Endothelial cell of umbilical vein (primary cell): ENCODE measurements at regions not wholly inside any gene's neighbourhood (a gene's known extent, or its start where the extent isn't known, plus 50 kb on each side); places are given as distances from the start of the nearest gene placed in this dataset.

Experiments used
- BruUV-seq: library from RNA; stranded (reverse); fragments of 400-500 nt; replicated peaks from 2 replicates; lab custom pipeline; 2021; lab: Mats Ljungman, UMichigan
- CTCF ChIA-PET: fragments of 300-600, 350-600 bp; sonication (Branson Sonifier 250); formaldehyde crosslinking; loops from one replicate; lab custom pipeline; 2021; ENCODE audit warnings: antibody characterized with exemption, inconsistent platforms; lab: Charles Lee
- POLR2A ChIA-PET: fragments of 300-600, 350-600 bp; sonication (Branson Sonifier 250); formaldehyde crosslinking; loops from one replicate; lab custom pipeline; 2021; ENCODE audit warnings: antibody characterized with exemption, inconsistent platforms; lab: Charles Lee
- DNase-seq: peaks from one replicate; pipeline ENCODE4 v3.0.0-alpha.2; 2011; ENCODE audit warnings: low read depth, low spot score
- FAIRE-seq: peaks from 2 replicates; lab custom pipeline; 2011; peaks lifted over from hg19 to GRCh38; lab: Jason Lieb, UNC
- H2AFZ ChIP-seq: 2 replicates; pipeline ENCODE4 v1.6.0; 2012; ENCODE audit warnings: low read depth, low read length, control low read depth, inconsistent platforms
- H3K27ac ChIP-seq: 2 replicates; pipeline ENCODE4 v1.5.1; 2011; ENCODE audit warnings: low read depth, mild to moderate bottlenecking, control low read depth, low read length, moderate library complexity; ENCODE audit not compliant: insufficient read depth
- H3K27me3 ChIP-seq, 2 experiments: 2 replicates each; pipeline versions ENCODE4 v1.6.0 to v1.6.1; 2011; ENCODE audit warnings: low read length in 2 of 2, mixed read lengths in 1 of 2; ENCODE audit not compliant: control insufficient read depth in 2 of 2, insufficient read depth in 2 of 2
- H3K36me3 ChIP-seq, 2 experiments: 2 replicates in 1 of 2; 3 replicates in 1 of 2; pipeline ENCODE4 v1.5.1; 2011; ENCODE audit warnings: low read length in 2 of 2, mild to moderate bottlenecking in 1 of 2, moderate library complexity in 1 of 2; ENCODE audit not compliant: control insufficient read depth in 2 of 2, insufficient read depth in 2 of 2; ENCODE audit errors: extremely low read depth in 1 of 2
- H3K4me1 ChIP-seq: 3 replicates; pipeline ENCODE4 v1.5.1; 2011; ENCODE audit warnings: mild to moderate bottlenecking, low read length; ENCODE audit not compliant: control insufficient read depth, insufficient read depth; ENCODE audit errors: extremely low read depth
- H3K4me2 ChIP-seq: 2 replicates; pipeline ENCODE4 v1.6.1; 2011; ENCODE audit warnings: low read length, control low read depth, mixed read lengths; ENCODE audit not compliant: insufficient read depth
- H3K4me3 ChIP-seq, 3 experiments: fragments of 200-600 bp in 1 of 3; sonication (generic), shearing (Covaris generic) in 1 of 3; replicated peaks in 1 of 3; 2 replicates each; pipeline ENCODE4 v1.5.1; 2011 to 2016; ENCODE audit warnings: control low read depth in 3 of 3, low read length in 3 of 3, mild to moderate bottlenecking in 2 of 3, inconsistent platforms in 1 of 3, low read depth in 1 of 3, moderate library complexity in 1 of 3; ENCODE audit not compliant: insufficient read depth in 1 of 3
- H3K79me2 ChIP-seq: 2 replicates; pipeline ENCODE4 v1.6.0; 2012; ENCODE audit warnings: low read length, inconsistent platforms; ENCODE audit not compliant: control insufficient read depth, insufficient read depth
- H3K9ac ChIP-seq: replicated peaks from 2 replicates; pipeline ENCODE3; 2011; ENCODE audit warnings: low read length, control low read depth; ENCODE audit not compliant: insufficient read depth; ENCODE audit errors: extremely low read depth
- H3K9me1 ChIP-seq: replicated peaks from 3 replicates; pipeline ENCODE4 v1.6.0; 2011; ENCODE audit warnings: mild to moderate bottlenecking, low read length; ENCODE audit not compliant: control insufficient read depth, insufficient read depth; ENCODE audit errors: extremely low read depth
- H3K9me3 ChIP-seq: replicated peaks from 2 replicates; pipeline ENCODE4 v1.5.1; 2012; ENCODE audit warnings: low read length, inconsistent platforms; ENCODE audit not compliant: control insufficient read depth, insufficient read depth
- H4K20me1 ChIP-seq: replicated peaks from 2 replicates; pipeline ENCODE3; 2011; ENCODE audit warnings: mild to moderate bottlenecking, low read length; ENCODE audit not compliant: control insufficient read depth, insufficient read depth; ENCODE audit errors: extremely low read depth
- CTCF ChIP-seq, 2 donors: IDR thresholded peaks; 1 replicate in 1 of 2; 2 replicates in 1 of 2; pipeline ENCODE4 v1.5.1; 2011; ENCODE audit warnings: low read length in 2 of 2, mild to moderate bottlenecking in 2 of 2, moderate library complexity in 2 of 2, control low read depth in 1 of 2, inconsistent platforms in 1 of 2, low read depth in 1 of 2; ENCODE audit not compliant: insufficient read depth in 1 of 2; ENCODE audit errors: extremely low read depth in 1 of 2
- EZH2 ChIP-seq: IDR thresholded peaks from 2 replicates; pipeline ENCODE4 v1.6.1; 2012; ENCODE audit warnings: borderline replicate concordance, low read depth, mild to moderate bottlenecking, moderate library complexity, low read length, inconsistent platforms; ENCODE audit not compliant: severe bottlenecking
- MAX ChIP-seq: IDR thresholded peaks from 2 replicates; pipeline ENCODE4 v1.6.1; 2011; ENCODE audit not compliant: insufficient read depth, insufficient read length
- POLR2AphosphoS5 ChIP-seq: IDR thresholded peaks from 2 replicates; pipeline ENCODE4 v1.6.1; 2012; ENCODE audit warnings: low read depth, mild to moderate bottlenecking, control low read depth, low read length, moderate library complexity; ENCODE audit not compliant: insufficient read depth
- dilution Hi-C: fragments of 300-500 bp; cut with MboI; formaldehyde crosslinking; loops from one replicate; pipeline ENCODE4 v1.15.0; 2019; ENCODE audit warnings: low sequenced_read_pairs; ENCODE audit not compliant: extremely low pct_ligation_motif_present
- intact Hi-C: fragments of 100-400 bp; cut with micrococcal nuclease; formaldehyde crosslinking; loops from one replicate; pipeline ENCODE4 v1.10.0; 2022

- DNase-seq (no peak), FAIRE-seq (no peak)
- Histone ChIP-seq H3K27ac (no peak overlapping the region), H3K9ac (no peak overlapping the region), H3K4me2 (no peak overlapping the region), H3K27me3 (peaks cover 0 to 6% of the 10 kb centered on the region in 2 experiments), H3K9me1 (no peaks in the 10 kb centered on the region), H3K4me1 (no peaks in the 10 kb centered on the region), H2AFZ (no peak overlapping the region), H3K9me3 (no peaks in the 10 kb centered on the region), H3K4me3 (no peak overlapping the region), H4K20me1 (no peaks in the 10 kb centered on the region), H3K36me3 (no peaks in the 10 kb centered on the region), H3K79me2 (no peaks in the 10 kb centered on the region)
- POLR2A ChIA-PET: no interaction called here
- CTCF ChIA-PET: no interaction called here
- intact Hi-C loops: no loop called here
- dilution Hi-C loops: no loop called here
- BruUV-seq: no TSS peak
- no peak for TF ChIP-seq MAX
- no peak for TF ChIP-seq POLR2AphosphoS5
- TF ChIP-seq EZH2: no peak
- TF ChIP-seq CTCF (IDR thresholded peaks at IDR 0.05; ENCODE audit: extremely low read depth in 1 of 2, insufficient read depth in 1 of 2, low read depth in 1 of 2, low read length in 2 of 2): no peak
Observed at GRCh38 chr2:173614265-173614930, 259.7 kb downstream of the CDCA7 start.
